Myocyte (in vitro differentiated cells): ENCODE measurements at regions not wholly inside any gene's neighbourhood (a gene's known extent, or its start where the extent isn't known, plus 50 kb on each side); places are given as distances from the start of the nearest gene placed in this dataset.
"Not testable (repeated sequence)": the region's sequence is repeated elsewhere in the genome, so short reads cannot be mapped to it uniquely, and the experiment has no call there.

ENCODE experiments used
- DNase-seq: peaks from one replicate; pipeline ENCODE4 v3.0.0-alpha.2; 2012; ENCODE audit warnings: low read depth

GRCh38 chr14:105600195-105600938, 74.0 kb downstream of the TMEM121 start:
- DNase-seq, result not testable (repeated sequence)

GRCh38 chr14:105600939-105601359, 74.6 kb downstream of the TMEM121 start:
- DNase-seq, result no peak

- no peak for DNase-seq
Measured at GRCh38 chr14:105601360-105602242, 75.2 kb downstream of the TMEM121 start.

- no peak for DNase-seq
Measured at GRCh38 chr14:105602243-105602750, 75.9 kb downstream of the TMEM121 start.

GRCh38 chr14:105602799-105603793, 76.7 kb downstream of the TMEM121 start:
- no peak for DNase-seq

- DNase-seq, result not testable (repeated sequence)
Measured at GRCh38 chr14:105604531-105605463, 78.4 kb downstream of the TMEM121 start.

GRCh38 chr14:105605464-105606304, 79.3 kb downstream of the TMEM121 start:
- DNase-seq, result no peak

- not testable (repeated sequence) for DNase-seq
Measured at GRCh38 chr14:105606305-105606975, 80.1 kb downstream of the TMEM121 start.

- DNase-seq, result not testable (repeated sequence)
Measured at GRCh38 chr14:105607025-105607424, 80.6 kb downstream of the TMEM121 start.

GRCh38 chr14:105614987-105615386, 88.6 kb downstream of the TMEM121 start:
- not testable (repeated sequence) for DNase-seq

- not testable (repeated sequence) for DNase-seq
Measured at GRCh38 chr14:105615986-105616801, 89.8 kb downstream of the TMEM121 start.

GRCh38 chr14:105616802-105617192, 90.4 kb downstream of the TMEM121 start:
- no peak for DNase-seq

GRCh38 chr14:105617201-105617777, 90.9 kb downstream of the TMEM121 start:
- no peak for DNase-seq

GRCh38 chr14:105617805-105618204, 91.4 kb downstream of the TMEM121 start:
- not testable (repeated sequence) for DNase-seq

- not testable (repeated sequence) for DNase-seq
Measured at GRCh38 chr14:105619324-105619723, 92.9 kb downstream of the TMEM121 start.

GRCh38 chr14:105620178-105620864, 93.9 kb downstream of the TMEM121 start:
- not testable (repeated sequence) for DNase-seq
